ENCODE measurements at regions not wholly inside any gene's neighbourhood (a gene's known extent, or its start where the extent isn't known, plus 50 kb on each side); places are given as distances from the start of the nearest gene placed in this dataset.

DNA sequence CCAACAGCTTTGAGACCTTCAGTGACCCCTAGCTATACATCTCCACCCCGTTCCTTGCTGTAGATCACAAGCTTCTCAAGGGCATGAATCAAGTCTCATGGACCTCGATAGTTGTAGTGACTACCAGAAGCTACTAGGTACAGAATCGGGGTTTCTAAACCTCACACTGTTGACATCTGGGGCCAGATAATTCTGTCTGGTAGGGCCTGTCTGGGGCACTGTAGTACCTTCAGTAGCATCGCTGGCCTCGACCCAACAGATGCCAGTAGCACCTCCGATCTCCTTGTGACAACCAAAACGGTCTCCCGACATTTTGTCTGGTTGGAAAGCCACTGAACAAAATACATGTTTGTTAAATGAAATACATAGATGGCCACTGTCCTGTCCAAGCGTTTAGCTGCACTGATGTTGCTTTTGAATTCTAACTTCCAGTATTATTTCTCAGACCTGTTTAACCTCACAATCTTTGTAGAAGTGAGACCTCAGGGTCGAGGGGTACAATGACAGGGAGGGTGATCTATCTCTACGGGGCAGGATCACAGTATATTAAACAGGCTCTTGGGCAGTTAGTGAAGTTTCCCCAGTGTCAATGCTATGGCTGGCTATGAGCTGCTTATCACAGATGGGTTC is 262.5 kb upstream of the IGF1R start:
- DNase-seq (ENCODE audit: extremely low spot score), result no peak
- no peak for TF ChIP-seq CTCF (IDR thresholded peaks at IDR 0.05; ENCODE audit: control extremely low read depth, extremely low read depth, low read depth, missing control alignments)
- ChIA-PET POLR2A (no interaction called here), CTCF (interaction anchor here (1.0 kb wide), 1 partner anchor 17 kb away, joined by 3 read pairs; no protein-coding TSS in a partner anchor)

DNA sequence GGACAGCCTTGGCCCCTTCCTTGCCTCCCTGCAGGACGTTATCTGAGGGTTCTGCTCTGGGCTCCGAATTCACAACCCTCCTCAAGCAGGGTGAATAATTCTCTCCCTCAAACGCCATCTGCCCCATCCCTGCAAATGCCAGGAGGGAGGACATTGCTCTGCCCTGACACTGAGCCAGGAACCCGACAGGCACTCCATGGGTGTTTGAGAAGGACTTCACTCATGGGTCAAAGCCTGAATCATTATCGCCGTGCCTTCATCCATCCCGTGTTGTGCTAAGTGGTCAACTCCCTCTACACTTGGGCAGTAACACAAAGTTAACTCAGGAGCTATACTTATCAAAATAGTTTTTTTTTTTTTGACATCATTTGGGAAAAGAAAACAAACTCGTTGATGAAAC is 261.8 kb upstream of the IGF1R start:
- TF ChIP-seq CTCF (IDR thresholded peaks at IDR 0.05; ENCODE audit: control extremely low read depth, extremely low read depth, low read depth, missing control alignments), result no peak
- ChIA-PET CTCF (interaction anchor here (1.0 kb wide), 1 partner anchor 18 kb away, joined by 3 read pairs; no protein-coding TSS in a partner anchor), POLR2A (no interaction called here)
- DNase-seq (ENCODE audit: extremely low spot score), result no peak

DNA sequence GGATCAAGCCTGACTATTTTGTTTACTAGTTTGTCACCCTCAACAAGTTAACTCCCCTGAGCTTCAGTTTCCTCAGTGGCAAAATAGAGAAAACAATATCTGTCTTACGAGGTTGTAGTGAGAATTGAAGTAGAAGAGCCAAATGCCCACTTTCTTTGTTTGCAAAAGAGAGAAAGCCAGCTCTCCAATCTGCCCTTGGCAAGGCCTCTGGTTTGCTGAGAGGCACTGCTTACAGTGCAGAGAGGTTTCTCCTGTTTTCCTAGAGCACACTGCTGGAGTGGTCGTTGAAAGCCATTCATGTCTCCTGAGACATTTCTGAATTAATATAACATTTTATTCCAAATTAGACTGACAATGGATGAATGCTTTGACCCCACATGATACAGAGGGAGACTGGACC is 260.5 kb upstream of the IGF1R start:
- CTCF ChIA-PET, result interaction anchor here (1.5 kb wide), 1 partner anchor 40 kb away, joined by 3 read pairs; no protein-coding TSS in a partner anchor

GRCh38 chr15:98390946-98391530 is 257.3 kb upstream of the IGF1R start:
- ChIA-PET POLR2A (no interaction called here), CTCF (no interaction called here)
- TF ChIP-seq CTCF (IDR thresholded peaks at IDR 0.05; ENCODE audit: control extremely low read depth, extremely low read depth, low read depth, missing control alignments), result no peak
- DNase-seq (ENCODE audit: extremely low spot score), result no peak

More for the DNA sequence above, 260.5 kb upstream of the IGF1R start:
- POLR2A ChIA-PET, result no interaction called here
- no peak for TF ChIP-seq CTCF (IDR thresholded peaks at IDR 0.05; ENCODE audit: control extremely low read depth, extremely low read depth, low read depth, missing control alignments)
- DNase-seq (ENCODE audit: extremely low spot score), result no peak

DNA sequence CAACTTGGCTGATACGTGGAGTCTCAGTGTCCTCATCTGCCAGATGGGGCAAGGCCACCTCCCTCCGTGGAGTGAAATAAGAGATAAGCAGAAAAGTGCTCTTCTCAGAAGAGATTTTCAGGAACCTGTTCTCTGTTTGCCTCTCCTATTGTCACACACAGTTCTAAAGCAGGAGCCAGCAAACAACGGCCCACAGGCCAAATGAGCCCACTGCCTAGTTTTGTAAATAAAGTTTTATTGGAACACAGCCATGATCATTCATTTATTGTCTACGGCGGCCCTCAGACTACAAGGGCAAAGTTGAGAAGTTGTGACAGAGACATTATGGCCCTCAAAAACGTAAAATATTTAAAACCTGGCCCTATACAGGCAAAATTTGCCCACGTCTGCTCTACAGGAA is 256.8 kb upstream of the IGF1R start:
- no peak for TF ChIP-seq CTCF (IDR thresholded peaks at IDR 0.05; ENCODE audit: control extremely low read depth, extremely low read depth, low read depth, missing control alignments)
- POLR2A ChIA-PET, result no interaction called here
- DNase-seq (ENCODE audit: extremely low spot score), result no peak
- CTCF ChIA-PET, result no interaction called here

GRCh38 chr15:98393471-98393870 is 254.9 kb upstream of the IGF1R start:
- CTCF ChIA-PET, result interaction anchor here (2.1 kb wide), 1 partner anchor 11 kb away, joined by 5 read pairs; no protein-coding TSS in a partner anchor

More at GRCh38 chr15:98393471-98393870, 254.9 kb upstream of the IGF1R start:
- POLR2A ChIA-PET, result no interaction called here
- no peak for DNase-seq (ENCODE audit: extremely low spot score)
- no peak for TF ChIP-seq CTCF (IDR thresholded peaks at IDR 0.05; ENCODE audit: control extremely low read depth, extremely low read depth, low read depth, missing control alignments)

All from GM10248 (cell line).